SK-N-SH (cell line): ENCODE measurements at regions not wholly inside any gene's neighbourhood (a gene's known extent, or its start where the extent isn't known, plus 50 kb on each side); places are given as distances from the start of the nearest gene placed in this dataset.

Source experiments
- EP300 ChIP-seq, 2 experiments: IDR thresholded peaks; 2 replicates each; pipeline versions ENCODE4 v1.4.0 to v1.6.1; 2012; ENCODE audit warnings: borderline replicate concordance in 1 of 2, low read depth in 1 of 2, low read length in 1 of 2
- FOSL2 ChIP-seq: IDR thresholded peaks from 2 replicates; pipeline ENCODE4 v1.4.0; 2012; ENCODE audit warnings: low read depth, mild to moderate bottlenecking, moderate library complexity, borderline replicate concordance
- FOXJ3 ChIP-seq: sonication (generic); formaldehyde crosslinking; IDR thresholded peaks from 2 replicates; pipeline ENCODE4 v1.5.1; 2020; ENCODE audit warnings: mild to moderate bottlenecking, missing genetic modification reagents
- GATA2 ChIP-seq: sonication (generic); formaldehyde crosslinking; IDR thresholded peaks from 2 replicates; pipeline ENCODE4 v1.5.0; 2020; ENCODE audit warnings: mild to moderate bottlenecking, missing genetic modification reagents
- MEF2A ChIP-seq: IDR thresholded peaks from 2 replicates; pipeline ENCODE4 v1.4.0; 2012; ENCODE audit warnings: low read depth, borderline replicate concordance
- NFIC ChIP-seq: IDR thresholded peaks from 2 replicates; pipeline ENCODE4 v1.4.0; 2012; ENCODE audit warnings: borderline replicate concordance
- NRF1 ChIP-seq: IDR thresholded peaks from 2 replicates; pipeline ENCODE4 v1.6.1; 2012; ENCODE audit warnings: low read depth, mild to moderate bottlenecking, low read length
- POLR2AphosphoS5 ChIP-seq: IDR thresholded peaks from 2 replicates; pipeline ENCODE4 v1.6.1; 2012; ENCODE audit warnings: low read depth, low read length
- RAD21 ChIP-seq: IDR thresholded peaks from 2 replicates; pipeline ENCODE4 v1.6.1; 2012; ENCODE audit warnings: mild to moderate bottlenecking, low read length
- RCOR1 ChIP-seq: fragments of 150-350 bp; IDR thresholded peaks from 2 replicates; pipeline ENCODE4 v1.6.1; 2017; ENCODE audit warnings: antibody characterized with exemption, low read length
- RXRA ChIP-seq: IDR thresholded peaks from 2 replicates; pipeline ENCODE4 v1.4.0; 2012; ENCODE audit warnings: low read depth, mild to moderate bottlenecking, borderline replicate concordance
- SIN3A ChIP-seq: IDR thresholded peaks from 2 replicates; pipeline ENCODE4 v1.6.1; 2012; ENCODE audit warnings: low read depth, mild to moderate bottlenecking, low read length, moderate library complexity, borderline replicate concordance
- SMC3 ChIP-seq: IDR thresholded peaks from 2 replicates; pipeline ENCODE4 v1.6.1; 2012; ENCODE audit warnings: low read depth, low read length, improper control_type of control experiment
- TAF1 ChIP-seq: IDR thresholded peaks from 2 replicates; pipeline ENCODE4 v1.6.1; 2012; ENCODE audit warnings: low read depth, mild to moderate bottlenecking, low read length, moderate library complexity, borderline replicate concordance
- TCF12 ChIP-seq: IDR thresholded peaks from 2 replicates; pipeline ENCODE4 v1.4.0; 2012
- TEAD4 ChIP-seq: IDR thresholded peaks from 2 replicates; pipeline ENCODE4 v1.4.0; 2012; ENCODE audit warnings: mild to moderate bottlenecking, borderline replicate concordance; ENCODE audit not compliant: insufficient read depth
- TF ChIP-seq, protein P1 (sequence below): IDR thresholded peaks from 2 replicates; pipeline ENCODE4 v1.6.1; 2012; ENCODE audit warnings: mild to moderate bottlenecking, low read depth, low read length, moderate library complexity
- TF ChIP-seq, protein P2 (sequence below): IDR thresholded peaks from 2 replicates; pipeline ENCODE4; 2012
- TF ChIP-seq, protein P3 (sequence below): fragments of 150-350 bp; IDR thresholded peaks from 2 replicates; pipeline ENCODE4 v1.6.1; 2017; ENCODE audit warnings: antibody characterized with exemption, low read length, low read depth, borderline replicate concordance
- TF ChIP-seq, protein P4 (sequence below): IDR thresholded peaks from 2 replicates; pipeline ENCODE4 v1.4.0; 2012; ENCODE audit warnings: low read depth, borderline replicate concordance
- TF ChIP-seq, protein P5 (sequence below): fragments of 150-350 bp; IDR thresholded peaks from 2 replicates; pipeline ENCODE4 v1.6.1; 2016; ENCODE audit warnings: mild to moderate bottlenecking, low read depth, low read length
- TF ChIP-seq, protein P6 (sequence below): fragments of 200-600 bp; sonication (generic); IDR thresholded peaks from 2 replicates; pipeline ENCODE4 v1.6.1; 2017; ENCODE audit warnings: antibody characterized with exemption, mild to moderate bottlenecking, moderate library complexity
- TF ChIP-seq, protein P7 (sequence below): IDR thresholded peaks from 2 replicates; pipeline ENCODE4 v1.4.0; 2012; ENCODE audit warnings: low read depth

DNA sequence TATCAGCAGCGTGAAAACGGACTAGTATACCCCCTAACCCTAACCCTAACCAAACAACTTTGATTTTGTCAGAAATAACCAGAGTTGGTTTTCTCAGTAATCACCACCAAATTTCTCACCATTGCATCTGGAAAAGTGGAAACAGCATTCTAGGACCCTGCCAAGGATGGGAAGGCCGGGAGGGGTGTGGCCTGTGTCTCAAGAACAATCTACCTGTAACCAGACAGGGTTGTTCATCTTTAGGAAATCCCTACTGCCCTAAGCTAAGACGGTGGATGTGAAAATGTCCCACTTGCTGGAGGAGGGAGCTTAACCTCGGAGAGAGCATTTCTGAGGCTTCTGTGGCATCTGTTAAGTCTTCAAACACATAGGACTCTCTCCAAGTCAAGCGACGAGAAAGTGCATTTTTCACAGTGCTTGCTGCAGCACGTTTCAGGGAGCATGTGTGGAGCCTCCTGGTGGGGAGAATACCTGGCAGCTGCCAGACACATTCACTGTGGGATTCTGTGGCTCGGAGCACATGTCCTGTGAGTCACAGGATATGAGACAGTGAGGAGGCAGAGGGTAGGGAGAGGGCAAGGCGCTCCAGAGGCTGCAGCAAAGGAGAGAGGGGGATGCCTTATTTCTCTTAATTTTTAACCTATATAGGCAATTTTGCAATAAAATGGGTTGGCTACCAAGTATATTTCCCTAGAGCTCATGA lies 207.5 kb downstream of the SPP2 start (continued):
- TF ChIP-seq, protein P1, sequence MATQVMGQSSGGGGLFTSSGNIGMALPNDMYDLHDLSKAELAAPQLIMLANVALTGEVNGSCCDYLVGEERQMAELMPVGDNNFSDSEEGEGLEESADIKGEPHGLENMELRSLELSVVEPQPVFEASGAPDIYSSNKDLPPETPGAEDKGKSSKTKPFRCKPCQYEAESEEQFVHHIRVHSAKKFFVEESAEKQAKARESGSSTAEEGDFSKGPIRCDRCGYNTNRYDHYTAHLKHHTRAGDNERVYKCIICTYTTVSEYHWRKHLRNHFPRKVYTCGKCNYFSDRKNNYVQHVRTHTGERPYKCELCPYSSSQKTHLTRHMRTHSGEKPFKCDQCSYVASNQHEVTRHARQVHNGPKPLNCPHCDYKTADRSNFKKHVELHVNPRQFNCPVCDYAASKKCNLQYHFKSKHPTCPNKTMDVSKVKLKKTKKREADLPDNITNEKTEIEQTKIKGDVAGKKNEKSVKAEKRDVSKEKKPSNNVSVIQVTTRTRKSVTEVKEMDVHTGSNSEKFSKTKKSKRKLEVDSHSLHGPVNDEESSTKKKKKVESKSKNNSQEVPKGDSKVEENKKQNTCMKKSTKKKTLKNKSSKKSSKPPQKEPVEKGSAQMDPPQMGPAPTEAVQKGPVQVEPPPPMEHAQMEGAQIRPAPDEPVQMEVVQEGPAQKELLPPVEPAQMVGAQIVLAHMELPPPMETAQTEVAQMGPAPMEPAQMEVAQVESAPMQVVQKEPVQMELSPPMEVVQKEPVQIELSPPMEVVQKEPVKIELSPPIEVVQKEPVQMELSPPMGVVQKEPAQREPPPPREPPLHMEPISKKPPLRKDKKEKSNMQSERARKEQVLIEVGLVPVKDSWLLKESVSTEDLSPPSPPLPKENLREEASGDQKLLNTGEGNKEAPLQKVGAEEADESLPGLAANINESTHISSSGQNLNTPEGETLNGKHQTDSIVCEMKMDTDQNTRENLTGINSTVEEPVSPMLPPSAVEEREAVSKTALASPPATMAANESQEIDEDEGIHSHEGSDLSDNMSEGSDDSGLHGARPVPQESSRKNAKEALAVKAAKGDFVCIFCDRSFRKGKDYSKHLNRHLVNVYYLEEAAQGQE: 0 out of 2 replicates have a peak, but pooled peaks have one; percentile 48
- peak; percentile 51 to 94; a peak in 3 of 4 replicates for TF ChIP-seq EP300 (IDR thresholded peaks at IDR 0.05; ENCODE audit: borderline replicate concordance in 1 of 2, low read depth in 1 of 2, low read length in 1 of 2)
- TF ChIP-seq TEAD4: peak; percentile 66; the same call in 1 of the 2 replicates
- TF ChIP-seq, protein P2, sequence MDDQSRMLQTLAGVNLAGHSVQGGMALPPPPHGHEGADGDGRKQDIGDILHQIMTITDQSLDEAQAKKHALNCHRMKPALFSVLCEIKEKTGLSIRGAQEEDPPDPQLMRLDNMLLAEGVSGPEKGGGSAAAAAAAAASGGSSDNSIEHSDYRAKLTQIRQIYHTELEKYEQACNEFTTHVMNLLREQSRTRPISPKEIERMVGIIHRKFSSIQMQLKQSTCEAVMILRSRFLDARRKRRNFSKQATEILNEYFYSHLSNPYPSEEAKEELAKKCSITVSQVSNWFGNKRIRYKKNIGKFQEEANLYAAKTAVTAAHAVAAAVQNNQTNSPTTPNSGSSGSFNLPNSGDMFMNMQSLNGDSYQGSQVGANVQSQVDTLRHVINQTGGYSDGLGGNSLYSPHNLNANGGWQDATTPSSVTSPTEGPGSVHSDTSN: peak; percentile 81
- TF ChIP-seq, protein P3, sequence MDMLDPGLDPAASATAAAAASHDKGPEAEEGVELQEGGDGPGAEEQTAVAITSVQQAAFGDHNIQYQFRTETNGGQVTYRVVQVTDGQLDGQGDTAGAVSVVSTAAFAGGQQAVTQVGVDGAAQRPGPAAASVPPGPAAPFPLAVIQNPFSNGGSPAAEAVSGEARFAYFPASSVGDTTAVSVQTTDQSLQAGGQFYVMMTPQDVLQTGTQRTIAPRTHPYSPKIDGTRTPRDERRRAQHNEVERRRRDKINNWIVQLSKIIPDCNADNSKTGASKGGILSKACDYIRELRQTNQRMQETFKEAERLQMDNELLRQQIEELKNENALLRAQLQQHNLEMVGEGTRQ: no peak
- TF ChIP-seq TAF1: peak; percentile 45; the same call in 1 of the 2 replicates
- TF ChIP-seq GATA2 (CRISPR knock-in tag): no peak
- TF ChIP-seq NRF1: no peak
- peak; percentile 62; the same call in 1 of the 2 replicates for TF ChIP-seq POLR2AphosphoS5
- peak; percentile 98 for TF ChIP-seq RXRA
- TF ChIP-seq FOSL2: peak; percentile 93
- TF ChIP-seq RAD21: peak; percentile 71
- TF ChIP-seq RCOR1: no peak
- TF ChIP-seq, protein P4, sequence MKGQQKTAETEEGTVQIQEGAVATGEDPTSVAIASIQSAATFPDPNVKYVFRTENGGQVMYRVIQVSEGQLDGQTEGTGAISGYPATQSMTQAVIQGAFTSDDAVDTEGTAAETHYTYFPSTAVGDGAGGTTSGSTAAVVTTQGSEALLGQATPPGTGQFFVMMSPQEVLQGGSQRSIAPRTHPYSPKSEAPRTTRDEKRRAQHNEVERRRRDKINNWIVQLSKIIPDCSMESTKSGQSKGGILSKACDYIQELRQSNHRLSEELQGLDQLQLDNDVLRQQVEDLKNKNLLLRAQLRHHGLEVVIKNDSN: peak; percentile 74; the same call in 1 of the 2 replicates
- TF ChIP-seq, protein P5, sequence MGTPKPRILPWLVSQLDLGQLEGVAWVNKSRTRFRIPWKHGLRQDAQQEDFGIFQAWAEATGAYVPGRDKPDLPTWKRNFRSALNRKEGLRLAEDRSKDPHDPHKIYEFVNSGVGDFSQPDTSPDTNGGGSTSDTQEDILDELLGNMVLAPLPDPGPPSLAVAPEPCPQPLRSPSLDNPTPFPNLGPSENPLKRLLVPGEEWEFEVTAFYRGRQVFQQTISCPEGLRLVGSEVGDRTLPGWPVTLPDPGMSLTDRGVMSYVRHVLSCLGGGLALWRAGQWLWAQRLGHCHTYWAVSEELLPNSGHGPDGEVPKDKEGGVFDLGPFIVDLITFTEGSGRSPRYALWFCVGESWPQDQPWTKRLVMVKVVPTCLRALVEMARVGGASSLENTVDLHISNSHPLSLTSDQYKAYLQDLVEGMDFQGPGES: no peak
- TF ChIP-seq, protein P6, sequence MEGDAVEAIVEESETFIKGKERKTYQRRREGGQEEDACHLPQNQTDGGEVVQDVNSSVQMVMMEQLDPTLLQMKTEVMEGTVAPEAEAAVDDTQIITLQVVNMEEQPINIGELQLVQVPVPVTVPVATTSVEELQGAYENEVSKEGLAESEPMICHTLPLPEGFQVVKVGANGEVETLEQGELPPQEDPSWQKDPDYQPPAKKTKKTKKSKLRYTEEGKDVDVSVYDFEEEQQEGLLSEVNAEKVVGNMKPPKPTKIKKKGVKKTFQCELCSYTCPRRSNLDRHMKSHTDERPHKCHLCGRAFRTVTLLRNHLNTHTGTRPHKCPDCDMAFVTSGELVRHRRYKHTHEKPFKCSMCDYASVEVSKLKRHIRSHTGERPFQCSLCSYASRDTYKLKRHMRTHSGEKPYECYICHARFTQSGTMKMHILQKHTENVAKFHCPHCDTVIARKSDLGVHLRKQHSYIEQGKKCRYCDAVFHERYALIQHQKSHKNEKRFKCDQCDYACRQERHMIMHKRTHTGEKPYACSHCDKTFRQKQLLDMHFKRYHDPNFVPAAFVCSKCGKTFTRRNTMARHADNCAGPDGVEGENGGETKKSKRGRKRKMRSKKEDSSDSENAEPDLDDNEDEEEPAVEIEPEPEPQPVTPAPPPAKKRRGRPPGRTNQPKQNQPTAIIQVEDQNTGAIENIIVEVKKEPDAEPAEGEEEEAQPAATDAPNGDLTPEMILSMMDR: peak; percentile 83
- TF ChIP-seq, protein P7, sequence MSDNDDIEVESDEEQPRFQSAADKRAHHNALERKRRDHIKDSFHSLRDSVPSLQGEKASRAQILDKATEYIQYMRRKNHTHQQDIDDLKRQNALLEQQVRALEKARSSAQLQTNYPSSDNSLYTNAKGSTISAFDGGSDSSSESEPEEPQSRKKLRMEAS: peak; percentile 99
- TF ChIP-seq SIN3A: peak; percentile 77; the same call in 1 of the 2 replicates
- peak; percentile 80 for TF ChIP-seq SMC3
- TF ChIP-seq NFIC: peak; percentile 91
- TF ChIP-seq TCF12: peak; percentile 94
- TF ChIP-seq FOXJ3 (CRISPR knock-in tag): no peak
- TF ChIP-seq MEF2A: no peak
